C4-2B (cell line): ENCODE measurements at regions not wholly inside any gene's neighbourhood (a gene's known extent, or its start where the extent isn't known, plus 50 kb on each side); places are given as distances from the start of the nearest gene placed in this dataset.

ENCODE experiments used
- H3K27ac ChIP-seq: fragments of 450-650 bp; 2 replicates; pipeline ENCODE4 v1.5.1; 2017
- ZFX ChIP-seq: fragments of 450-650 bp; IDR thresholded peaks from 2 replicates; pipeline ENCODE4 v1.6.1; 2017
- TF ChIP-seq, protein P1 (sequence below): fragments of 450-650 bp; conservative IDR thresholded peaks from 2 replicates; pipeline ENCODE4 v1.5.1; 2017; ENCODE audit warnings: mild to moderate bottlenecking

GRCh38 chr5:155540000-155540595 lies 526.5 kb downstream of the KIF4B start:
- no peak overlapping the region for H3K27ac ChIP-seq
- TF ChIP-seq ZFX, result no peak
- TF ChIP-seq, protein P1, sequence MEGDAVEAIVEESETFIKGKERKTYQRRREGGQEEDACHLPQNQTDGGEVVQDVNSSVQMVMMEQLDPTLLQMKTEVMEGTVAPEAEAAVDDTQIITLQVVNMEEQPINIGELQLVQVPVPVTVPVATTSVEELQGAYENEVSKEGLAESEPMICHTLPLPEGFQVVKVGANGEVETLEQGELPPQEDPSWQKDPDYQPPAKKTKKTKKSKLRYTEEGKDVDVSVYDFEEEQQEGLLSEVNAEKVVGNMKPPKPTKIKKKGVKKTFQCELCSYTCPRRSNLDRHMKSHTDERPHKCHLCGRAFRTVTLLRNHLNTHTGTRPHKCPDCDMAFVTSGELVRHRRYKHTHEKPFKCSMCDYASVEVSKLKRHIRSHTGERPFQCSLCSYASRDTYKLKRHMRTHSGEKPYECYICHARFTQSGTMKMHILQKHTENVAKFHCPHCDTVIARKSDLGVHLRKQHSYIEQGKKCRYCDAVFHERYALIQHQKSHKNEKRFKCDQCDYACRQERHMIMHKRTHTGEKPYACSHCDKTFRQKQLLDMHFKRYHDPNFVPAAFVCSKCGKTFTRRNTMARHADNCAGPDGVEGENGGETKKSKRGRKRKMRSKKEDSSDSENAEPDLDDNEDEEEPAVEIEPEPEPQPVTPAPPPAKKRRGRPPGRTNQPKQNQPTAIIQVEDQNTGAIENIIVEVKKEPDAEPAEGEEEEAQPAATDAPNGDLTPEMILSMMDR, result no peak

DNA sequence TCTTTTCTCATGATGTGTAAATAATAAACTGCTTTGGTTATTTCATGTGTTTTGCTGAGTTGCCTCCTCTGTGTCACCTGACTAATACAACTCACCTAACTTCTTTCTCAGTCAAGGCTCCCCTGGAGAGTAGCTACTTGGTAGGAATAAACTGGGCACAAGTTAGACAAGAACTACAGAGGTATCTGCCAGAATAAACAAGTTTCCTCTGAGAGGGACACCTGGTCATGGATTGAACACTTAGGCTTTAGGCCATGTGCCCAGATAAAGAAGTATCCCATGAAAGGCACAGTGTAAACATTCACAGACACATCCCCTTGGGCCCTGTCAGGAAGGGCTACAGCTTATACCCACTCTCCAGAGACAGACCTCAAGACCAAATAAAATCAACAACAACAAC lies 532.5 kb downstream of the KIF4B start:
- no peak overlapping the region for H3K27ac ChIP-seq
- TF ChIP-seq ZFX, result no peak
- TF ChIP-seq, protein P1, result no peak

- TF ChIP-seq, protein P1, result no peak
- no peak for TF ChIP-seq ZFX
- no peak overlapping the region for H3K27ac ChIP-seq
Observed at GRCh38 chr5:155554500-155554899, 540.9 kb downstream of the KIF4B start.

- TF ChIP-seq, protein P1, result no peak
- no peak for TF ChIP-seq ZFX
- no peak overlapping the region for H3K27ac ChIP-seq
Observed at GRCh38 chr5:155556222-155556621, 542.7 kb downstream of the KIF4B start.

DNA sequence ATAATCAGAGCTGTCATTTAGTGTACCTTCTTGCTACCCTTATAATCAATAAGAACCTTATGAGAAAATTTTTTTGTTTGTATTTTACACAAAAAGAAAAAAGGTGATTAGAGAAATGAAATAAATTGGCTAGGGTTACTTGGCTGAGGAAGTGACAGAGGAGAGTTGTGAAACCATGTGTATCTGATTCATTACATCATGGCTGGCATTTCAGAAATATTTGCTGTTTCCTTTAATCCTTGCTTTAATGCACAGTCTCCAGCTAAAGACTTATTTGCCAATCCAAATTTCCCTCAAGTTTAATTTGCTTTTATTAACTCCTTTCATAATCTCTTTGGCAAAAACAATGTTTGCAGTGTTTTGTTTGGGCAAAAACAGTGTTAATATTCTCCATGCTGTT lies 543.1 kb downstream of the KIF4B start:
- H3K27ac ChIP-seq, result no peak overlapping the region
- TF ChIP-seq ZFX, result no peak
- TF ChIP-seq, protein P1, result no peak

DNA sequence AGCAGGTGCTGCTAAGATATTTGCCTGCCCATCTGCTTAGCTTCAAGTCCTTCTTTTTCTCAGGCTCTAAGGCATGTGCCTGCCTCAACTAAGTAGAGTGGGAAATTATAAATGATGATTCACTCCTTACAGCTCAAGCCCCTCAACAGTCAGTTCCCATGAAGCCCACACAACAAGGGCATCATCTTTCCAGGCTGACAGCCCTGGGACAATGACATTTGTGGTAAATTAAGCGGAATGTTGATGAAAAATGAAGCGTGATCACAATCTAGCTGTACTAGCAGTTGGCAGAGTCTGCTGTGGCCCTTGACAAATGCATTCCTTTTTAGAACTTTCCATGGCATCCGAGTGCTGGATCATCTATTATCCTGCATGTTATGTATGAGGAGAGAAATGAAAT lies 548.6 kb downstream of the KIF4B start:
- TF ChIP-seq ZFX, result no peak
- TF ChIP-seq, protein P1, result no peak
- no peak overlapping the region for H3K27ac ChIP-seq

- H3K27ac ChIP-seq, result no peak overlapping the region
- TF ChIP-seq, protein P1, result no peak
- no peak for TF ChIP-seq ZFX
Observed at GRCh38 chr5:155564541-155564940, 551.0 kb downstream of the KIF4B start.
